Epithelial cell of esophagus (primary cell): ENCODE measurements at regions not wholly inside any gene's neighbourhood (a gene's known extent, or its start where the extent isn't known, plus 50 kb on each side); places are given as distances from the start of the nearest gene placed in this dataset.

Source experiments
- DNase-seq: peaks from one replicate; pipeline ENCODE4 v3.0.0; 2010; ENCODE audit warnings: low read depth
- H3K4me3 ChIP-seq: 2 replicates; pipeline ENCODE4 v1.5.1; 2011; ENCODE audit warnings: mild to moderate bottlenecking, low read length, control low read depth
- CTCF ChIP-seq: IDR thresholded peaks from 2 replicates; pipeline ENCODE4 v1.5.1; 2011; ENCODE audit warnings: low read depth, mild to moderate bottlenecking, low read length, control low read depth, inconsistent platforms; ENCODE audit not compliant: insufficient read depth; ENCODE audit errors: missing control alignments

GRCh38 chr2:48017136-48017535 lies 110.8 kb upstream of the FBXO11 start:
- no peak for TF ChIP-seq CTCF
- DNase-seq = no peak
- no peak overlapping the region for H3K4me3 ChIP-seq

GRCh38 chr2:48018480-48018879 lies 112.2 kb upstream of the FBXO11 start:
- no peak for DNase-seq
- TF ChIP-seq CTCF = no peak
- H3K4me3 ChIP-seq = no peak overlapping the region

- no peak for TF ChIP-seq CTCF
- H3K4me3 ChIP-seq = no peak overlapping the region
- DNase-seq = no peak
Observed at GRCh38 chr2:48026865-48027264, 120.6 kb upstream of the FBXO11 start.

- H3K4me3 ChIP-seq = no peak overlapping the region
- no peak for DNase-seq
- TF ChIP-seq CTCF = no peak
Observed at GRCh38 chr2:48032765-48033164, 126.5 kb upstream of the FBXO11 start.

GRCh38 chr2:48034295-48034694 lies 128.0 kb upstream of the FBXO11 start:
- H3K4me3 ChIP-seq = no peak overlapping the region
- no peak for TF ChIP-seq CTCF
- DNase-seq = no peak

GRCh38 chr2:48036312-48036711 lies 130.0 kb upstream of the FBXO11 start:
- TF ChIP-seq CTCF = no peak
- DNase-seq = no peak
- H3K4me3 ChIP-seq = no peak overlapping the region

GRCh38 chr2:48039209-48039990 lies 133.1 kb upstream of the FBXO11 start:
- DNase-seq = no peak
- TF ChIP-seq CTCF = no peak
- H3K4me3 ChIP-seq = no peak overlapping the region
